ENCODE measurements at regions not wholly inside any gene's neighbourhood (a gene's known extent, or its start where the extent isn't known, plus 50 kb on each side); places are given as distances from the start of the nearest gene placed in this dataset.

DNA sequence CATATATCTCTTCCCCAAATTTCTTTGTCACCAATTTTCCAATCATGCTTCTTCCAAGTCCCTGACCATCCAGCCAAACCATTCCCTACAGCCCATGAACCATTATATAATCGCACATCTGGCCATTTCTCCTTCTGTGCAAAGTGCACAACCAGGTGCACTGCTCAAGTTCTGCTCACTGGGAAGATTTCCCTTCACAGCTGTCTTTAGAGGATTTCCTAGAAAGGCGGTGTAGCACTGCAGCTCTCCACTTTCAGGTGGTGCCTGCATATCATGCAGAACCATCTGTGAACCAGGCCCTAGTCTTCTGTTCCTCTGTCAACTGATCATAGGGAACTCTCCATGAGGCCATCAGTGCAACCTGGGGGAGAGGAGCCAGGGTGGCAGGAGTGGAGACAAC, 95.0 kb upstream of the CABCOCO1 start:
- Histone ChIP-seq H3K4me3 (ENCODE audit: low read depth in 2 of 2, low read length in 2 of 2) (no peak overlapping the region), H3K4me1 (ENCODE audit: control insufficient read depth, insufficient read depth, low read length) (no peaks in the 10 kb centered on the region), H3K27ac (ENCODE audit: low read length) (no peak overlapping the region), H3K36me3 (ENCODE audit: control insufficient read depth, insufficient read depth, low read length) (no peaks in the 10 kb centered on the region), H3K9me3 (ENCODE audit: control insufficient read depth, insufficient read depth, low read depth, low read length) (peaks cover 4% of the 10 kb centered on the region; the same call in 1 of the 2 replicates), H3K27me3 (ENCODE audit: control insufficient read depth, insufficient read depth, low read length) (no peaks in the 10 kb centered on the region)
- ChIA-PET POLR2A (no interaction called here), CTCF (no interaction called here)
- DNase-seq (ENCODE audit: low read depth, low spot score): no peak
- no peak for ATAC-seq
- TF ChIP-seq POLR2AphosphoS5 (IDR thresholded peaks at IDR 0.05; ENCODE audit: low read depth, low read length) (no peak), SIN3A (IDR thresholded peaks at IDR 0.05; ENCODE audit: borderline replicate concordance, insufficient read depth, low read depth, low read length) (no peak), TCF7L2 (IDR thresholded peaks at IDR 0.05; ENCODE audit: low read depth, low read length) (no peak)
- TF ChIP-seq, protein P1, sequence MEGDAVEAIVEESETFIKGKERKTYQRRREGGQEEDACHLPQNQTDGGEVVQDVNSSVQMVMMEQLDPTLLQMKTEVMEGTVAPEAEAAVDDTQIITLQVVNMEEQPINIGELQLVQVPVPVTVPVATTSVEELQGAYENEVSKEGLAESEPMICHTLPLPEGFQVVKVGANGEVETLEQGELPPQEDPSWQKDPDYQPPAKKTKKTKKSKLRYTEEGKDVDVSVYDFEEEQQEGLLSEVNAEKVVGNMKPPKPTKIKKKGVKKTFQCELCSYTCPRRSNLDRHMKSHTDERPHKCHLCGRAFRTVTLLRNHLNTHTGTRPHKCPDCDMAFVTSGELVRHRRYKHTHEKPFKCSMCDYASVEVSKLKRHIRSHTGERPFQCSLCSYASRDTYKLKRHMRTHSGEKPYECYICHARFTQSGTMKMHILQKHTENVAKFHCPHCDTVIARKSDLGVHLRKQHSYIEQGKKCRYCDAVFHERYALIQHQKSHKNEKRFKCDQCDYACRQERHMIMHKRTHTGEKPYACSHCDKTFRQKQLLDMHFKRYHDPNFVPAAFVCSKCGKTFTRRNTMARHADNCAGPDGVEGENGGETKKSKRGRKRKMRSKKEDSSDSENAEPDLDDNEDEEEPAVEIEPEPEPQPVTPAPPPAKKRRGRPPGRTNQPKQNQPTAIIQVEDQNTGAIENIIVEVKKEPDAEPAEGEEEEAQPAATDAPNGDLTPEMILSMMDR (IDR thresholded peaks at IDR 0.05): no peak
- TF ChIP-seq, protein P2, sequence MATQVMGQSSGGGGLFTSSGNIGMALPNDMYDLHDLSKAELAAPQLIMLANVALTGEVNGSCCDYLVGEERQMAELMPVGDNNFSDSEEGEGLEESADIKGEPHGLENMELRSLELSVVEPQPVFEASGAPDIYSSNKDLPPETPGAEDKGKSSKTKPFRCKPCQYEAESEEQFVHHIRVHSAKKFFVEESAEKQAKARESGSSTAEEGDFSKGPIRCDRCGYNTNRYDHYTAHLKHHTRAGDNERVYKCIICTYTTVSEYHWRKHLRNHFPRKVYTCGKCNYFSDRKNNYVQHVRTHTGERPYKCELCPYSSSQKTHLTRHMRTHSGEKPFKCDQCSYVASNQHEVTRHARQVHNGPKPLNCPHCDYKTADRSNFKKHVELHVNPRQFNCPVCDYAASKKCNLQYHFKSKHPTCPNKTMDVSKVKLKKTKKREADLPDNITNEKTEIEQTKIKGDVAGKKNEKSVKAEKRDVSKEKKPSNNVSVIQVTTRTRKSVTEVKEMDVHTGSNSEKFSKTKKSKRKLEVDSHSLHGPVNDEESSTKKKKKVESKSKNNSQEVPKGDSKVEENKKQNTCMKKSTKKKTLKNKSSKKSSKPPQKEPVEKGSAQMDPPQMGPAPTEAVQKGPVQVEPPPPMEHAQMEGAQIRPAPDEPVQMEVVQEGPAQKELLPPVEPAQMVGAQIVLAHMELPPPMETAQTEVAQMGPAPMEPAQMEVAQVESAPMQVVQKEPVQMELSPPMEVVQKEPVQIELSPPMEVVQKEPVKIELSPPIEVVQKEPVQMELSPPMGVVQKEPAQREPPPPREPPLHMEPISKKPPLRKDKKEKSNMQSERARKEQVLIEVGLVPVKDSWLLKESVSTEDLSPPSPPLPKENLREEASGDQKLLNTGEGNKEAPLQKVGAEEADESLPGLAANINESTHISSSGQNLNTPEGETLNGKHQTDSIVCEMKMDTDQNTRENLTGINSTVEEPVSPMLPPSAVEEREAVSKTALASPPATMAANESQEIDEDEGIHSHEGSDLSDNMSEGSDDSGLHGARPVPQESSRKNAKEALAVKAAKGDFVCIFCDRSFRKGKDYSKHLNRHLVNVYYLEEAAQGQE (IDR thresholded peaks at IDR 0.05; ENCODE audit: insufficient read depth in 1 of 2, low read depth in 2 of 2, low read length in 1 of 2): no peak
- no TSS peak for BruUV-seq (replicated peaks)
- intact Hi-C loops (cut with micrococcal nuclease; ENCODE audit: unreplicated experiment): no loop called here
- in situ Hi-C loops (cut with HindIII; ENCODE audit: low pct_unique_long_range_greater_than_20kb, low sequenced_read_pairs): no loop called here

DNA sequence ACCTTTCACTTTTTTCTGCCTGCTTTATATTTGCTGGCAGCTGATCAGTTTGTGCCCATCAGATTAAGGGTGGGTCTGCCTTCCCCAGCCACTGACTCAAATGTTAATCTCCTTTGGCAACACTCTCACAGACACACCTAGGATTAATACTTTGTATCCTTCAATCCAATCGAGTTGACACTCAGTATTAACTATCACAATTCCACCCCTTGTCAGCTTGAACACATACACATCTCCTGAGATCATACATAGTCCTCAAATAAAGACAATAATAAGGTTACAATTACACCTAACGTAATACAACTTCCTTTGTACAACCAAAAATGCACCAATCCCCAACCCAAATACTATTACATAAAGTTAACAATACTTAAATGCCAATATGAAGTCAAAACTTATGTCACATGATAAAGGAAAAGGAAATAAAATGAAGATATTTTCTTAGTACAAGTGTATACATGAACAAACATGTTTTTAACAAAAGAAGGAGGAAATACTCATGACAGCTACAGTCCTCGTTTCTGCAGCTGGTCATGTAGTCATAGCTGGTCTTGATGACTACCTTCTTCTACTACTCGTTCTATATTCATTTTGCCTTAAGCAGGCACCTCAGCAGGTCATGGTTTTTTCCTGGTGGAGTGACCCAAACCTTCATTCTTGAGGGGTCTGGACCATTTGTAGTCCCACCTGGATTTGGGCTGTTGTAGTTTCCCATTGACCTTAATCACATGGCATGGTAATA, 96.7 kb upstream of the CABCOCO1 start:
- H3K4me1 ChIP-seq (ENCODE audit: control insufficient read depth, insufficient read depth, low read length): no peaks in the 10 kb centered on the region
- H3K9me3 ChIP-seq (ENCODE audit: control insufficient read depth, insufficient read depth, low read depth, low read length): peaks cover 4% of the 10 kb centered on the region; the same call in 1 of the 2 replicates
- intact Hi-C loops (cut with micrococcal nuclease; ENCODE audit: unreplicated experiment): no loop called here
- ChIA-PET POLR2A (no interaction called here), CTCF (no interaction called here)
- TF ChIP-seq TCF7L2 (IDR thresholded peaks at IDR 0.05; ENCODE audit: low read depth, low read length): no peak
- TF ChIP-seq, protein P1 (IDR thresholded peaks at IDR 0.05): no peak
- TF ChIP-seq, protein P2 (IDR thresholded peaks at IDR 0.05; ENCODE audit: insufficient read depth in 1 of 2, low read depth in 2 of 2, low read length in 1 of 2): no peak
- TF ChIP-seq POLR2AphosphoS5 (IDR thresholded peaks at IDR 0.05; ENCODE audit: low read depth, low read length): no peak
- no peak for TF ChIP-seq SIN3A (IDR thresholded peaks at IDR 0.05; ENCODE audit: borderline replicate concordance, insufficient read depth, low read depth, low read length)
- H3K36me3 ChIP-seq (ENCODE audit: control insufficient read depth, insufficient read depth, low read length): no peaks in the 10 kb centered on the region
- no peak overlapping the region for H3K27ac ChIP-seq (ENCODE audit: low read length)
- no peak overlapping the region for H3K4me3 ChIP-seq (ENCODE audit: low read depth in 2 of 2, low read length in 2 of 2)
- DNase-seq (ENCODE audit: low read depth, low spot score): no peak
- no peaks in the 10 kb centered on the region for H3K27me3 ChIP-seq (ENCODE audit: control insufficient read depth, insufficient read depth, low read length)
- in situ Hi-C loops (cut with HindIII; ENCODE audit: low pct_unique_long_range_greater_than_20kb, low sequenced_read_pairs): no loop called here
- ATAC-seq: no peak
- no TSS peak for BruUV-seq (replicated peaks)

All from Panc1 (cell line).